ENCODE measurements at regions not wholly inside any gene's neighbourhood (a gene's known extent, or its start where the extent isn't known, plus 50 kb on each side); places are given as distances from the start of the nearest gene placed in this dataset.

DNA sequence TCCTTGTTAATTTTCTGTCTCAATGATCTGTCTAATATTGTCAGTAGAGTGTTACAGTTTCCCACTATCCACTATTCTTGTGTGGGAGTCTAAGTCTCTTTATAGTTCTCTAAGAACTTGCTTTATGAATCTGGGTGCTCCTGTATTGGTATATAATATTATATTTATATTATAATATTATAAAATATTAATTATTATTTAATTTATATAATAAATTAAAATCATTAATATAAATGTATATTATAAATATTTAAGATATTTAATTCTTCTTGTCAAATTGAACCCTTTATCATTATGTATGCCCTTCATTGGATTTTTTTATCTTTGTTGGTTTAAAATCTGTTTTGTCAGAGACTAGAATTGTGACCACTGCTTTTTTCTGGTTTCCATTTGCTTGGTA, 1950.2 kb upstream of the LRRTM1 start:
- intact Hi-C loops (cut with micrococcal nuclease): no loop called here
- BruUV-seq (replicated peaks): no TSS peak
- no peak overlapping the region for H3K4me3 ChIP-seq
- in situ Hi-C loops (cut with MboI): no loop called here
- TF ChIP-seq TFAM (CRISPR knock-in tag; conservative IDR thresholded peaks at IDR 0.05): no peak
- TF ChIP-seq GATA2 (CRISPR knock-in tag; IDR thresholded peaks at IDR 0.05): no peak
- no peak for TF ChIP-seq ARNT (IDR thresholded peaks at IDR 0.05)
- CTCF ChIA-PET (ENCODE audit: low intra/inter-chr PET ratio): no interaction called here
- H3K9ac ChIP-seq (ENCODE audit: insufficient read depth in 1 of 2, low read depth in 2 of 2, low read length in 2 of 2): no peak overlapping the region
- DNase-seq (ENCODE audit: extremely low read depth in 1 of 4, low spot score in 3 of 4) (no peak), ATAC-seq (no peak), FAIRE-seq (no peak)
- H3K9me3 ChIP-seq (replicated peaks; ENCODE audit: control insufficient read depth, insufficient read depth, low read depth, low read length): no peaks in the 10 kb centered on the region
- POLR2A ChIA-PET: no interaction called here
- no peak overlapping the region for H2AFZ ChIP-seq (ENCODE audit: low read depth, low read length)
- H3K36me3 ChIP-seq (ENCODE audit: control insufficient read depth, insufficient read depth, low read length): no peaks in the 10 kb centered on the region
- no peaks in the 10 kb centered on the region for H3K4me1 ChIP-seq (replicated peaks in 1 of 2; ENCODE audit: control insufficient read depth in 2 of 2, insufficient read depth in 2 of 2, low read length in 2 of 2)
- no peak overlapping the region for H3K4me2 ChIP-seq (ENCODE audit: insufficient read depth, low read length)
- H4K20me1 ChIP-seq (replicated peaks; ENCODE audit: control insufficient read depth, insufficient read depth, low read length): no peaks in the 10 kb centered on the region
- no peaks in the 10 kb centered on the region for H3K79me2 ChIP-seq (ENCODE audit: control insufficient read depth, insufficient read depth, low read length)
- H3K27ac ChIP-seq (ENCODE audit: extremely low read depth, low read depth, low read length): no peak overlapping the region
- H3K27me3 ChIP-seq (ENCODE audit: control insufficient read depth in 2 of 2, insufficient read depth in 2 of 2, low read length in 2 of 2): no peaks in the 10 kb centered on the region
- H3K9me1 ChIP-seq (ENCODE audit: control insufficient read depth, insufficient read depth, low read length): no peaks in the 10 kb centered on the region

- H3K4me3 ChIP-seq: no peak overlapping the region
- no peak overlapping the region for H2AFZ ChIP-seq (ENCODE audit: low read depth, low read length)
- intact Hi-C loops (cut with micrococcal nuclease) (no loop called here), in situ Hi-C loops (cut with MboI) (no loop called here)
- no peaks in the 10 kb centered on the region; the same call in 1 of the 2 replicates for H3K9me3 ChIP-seq (replicated peaks; ENCODE audit: control insufficient read depth, insufficient read depth, low read depth, low read length)
- ChIA-PET POLR2A (no interaction called here), CTCF (ENCODE audit: low intra/inter-chr PET ratio) (no interaction called here)
- FAIRE-seq (no peak), DNase-seq (ENCODE audit: extremely low read depth in 1 of 4, low spot score in 3 of 4) (no peak), ATAC-seq (no peak)
- H4K20me1 ChIP-seq (replicated peaks; ENCODE audit: control insufficient read depth, insufficient read depth, low read length): no peaks in the 10 kb centered on the region
- no peaks in the 10 kb centered on the region for H3K9me1 ChIP-seq (ENCODE audit: control insufficient read depth, insufficient read depth, low read length)
- no peaks in the 10 kb centered on the region for H3K36me3 ChIP-seq (ENCODE audit: control insufficient read depth, insufficient read depth, low read length)
- H3K27me3 ChIP-seq (ENCODE audit: control insufficient read depth in 2 of 2, insufficient read depth in 2 of 2, low read length in 2 of 2): no peaks in the 10 kb centered on the region
- H3K4me2 ChIP-seq (ENCODE audit: insufficient read depth, low read length): no peak overlapping the region
- H3K79me2 ChIP-seq (ENCODE audit: control insufficient read depth, insufficient read depth, low read length): no peaks in the 10 kb centered on the region
- TF ChIP-seq ELF2 (CRISPR knock-in tag; IDR thresholded peaks at IDR 0.05): no peak
- no peak for TF ChIP-seq ZNF511 (CRISPR knock-in tag; IDR thresholded peaks at IDR 0.05)
- TF ChIP-seq ZNF282 (CRISPR knock-in tag; IDR thresholded peaks at IDR 0.05): no peak
- TF ChIP-seq ZNF699 (CRISPR knock-in tag; IDR thresholded peaks at IDR 0.05; ENCODE audit: insufficient replicate concordance): no peak
- no peak for TF ChIP-seq SMAD4 (CRISPR knock-in tag; conservative IDR thresholded peaks at IDR 0.05)
- TF ChIP-seq HMG20B (CRISPR knock-in tag; IDR thresholded peaks at IDR 0.05): no peak
- TF ChIP-seq POLR3G (IDR thresholded peaks at IDR 0.05; ENCODE audit: extremely low read depth, insufficient read length, insufficient replicate concordance): no peak
- TF ChIP-seq ZNF445 (CRISPR knock-in tag; IDR thresholded peaks at IDR 0.05; ENCODE audit: low read depth): no peak
- TF ChIP-seq CBFA2T2 (conservative IDR thresholded peaks at IDR 0.05): no peak
- TF ChIP-seq ZBTB12 (CRISPR knock-in tag; IDR thresholded peaks at IDR 0.05): no peak
- TF ChIP-seq SRSF3 (IDR thresholded peaks at IDR 0.05; ENCODE audit: insufficient read depth, low read length): no peak
- TF ChIP-seq KDM5B (IDR thresholded peaks at IDR 0.05; ENCODE audit: insufficient replicate concordance, low read depth, low read length): no peak
- TF ChIP-seq FUS (optimal IDR thresholded peaks at IDR 0.05; ENCODE audit: low read depth, low read length): no peak
- no peak for TF ChIP-seq TFAM (CRISPR knock-in tag; conservative IDR thresholded peaks at IDR 0.05)
- TF ChIP-seq HNRNPL (IDR thresholded peaks at IDR 0.05; ENCODE audit: low read depth, low read length): no peak
- H3K9ac ChIP-seq (ENCODE audit: insufficient read depth in 1 of 2, low read depth in 2 of 2, low read length in 2 of 2): no peak overlapping the region
- 0% methylated on average over 1 of the region's 1 CpG for WGBS (ENCODE audit: insufficient coverage, low coverage, missing lambda C conversion rate)
- H3K27ac ChIP-seq (ENCODE audit: extremely low read depth, low read depth, low read length): no peak overlapping the region
- BruUV-seq (replicated peaks): no TSS peak
- H3K4me1 ChIP-seq (replicated peaks in 1 of 2; ENCODE audit: control insufficient read depth in 2 of 2, insufficient read depth in 2 of 2, low read length in 2 of 2): no peaks in the 10 kb centered on the region
Measured at GRCh38 chr2:82246220-82246775, 1941.7 kb upstream of the LRRTM1 start.
